Hepatocyte (in vitro differentiated cells): ENCODE measurements at regions not wholly inside any gene's neighbourhood (a gene's known extent, or its start where the extent isn't known, plus 50 kb on each side); places are given as distances from the start of the nearest gene placed in this dataset.

Experiments used
- DNase-seq: peaks from one replicate; pipeline ENCODE4 v3.0.0-alpha.2; 2016; ENCODE audit warnings: low spot score
- H2AFZ ChIP-seq: fragments of 200-600 bp; sonication (generic); 2 replicates; pipeline ENCODE4 v1.6.0; 2016; ENCODE audit warnings: antibody characterized with exemption, mild to moderate bottlenecking
- H3K27ac ChIP-seq: fragments of 200-600 bp; sonication (generic); 2 replicates; pipeline ENCODE4 v1.5.1; 2016; ENCODE audit warnings: mild to moderate bottlenecking
- H3K27me3 ChIP-seq: fragments of 200-600 bp; sonication (generic); 2 replicates; pipeline ENCODE4 v1.6.1; 2016
- H3K36me3 ChIP-seq: fragments of 200-600 bp; sonication (generic); replicated peaks from 2 replicates; pipeline ENCODE4 v1.5.1; 2016; ENCODE audit warnings: low read depth; ENCODE audit not compliant: insufficient read depth
- H3K4me1 ChIP-seq: fragments of 200-600 bp; sonication (generic); 2 replicates; pipeline ENCODE4 v1.5.1; 2016; ENCODE audit warnings: mild to moderate bottlenecking, moderate library complexity; ENCODE audit not compliant: insufficient read depth
- H3K4me2 ChIP-seq: fragments of 200-600 bp; sonication (generic); 2 replicates; pipeline ENCODE4 v1.6.0; 2016
- H3K4me3 ChIP-seq: fragments of 200-600 bp; sonication (generic); 2 replicates; pipeline ENCODE4 v1.5.1; 2016; ENCODE audit warnings: mild to moderate bottlenecking
- H3K79me2 ChIP-seq: fragments of 200-600 bp; sonication (generic); 2 replicates; pipeline ENCODE4 v1.6.0; 2017; ENCODE audit warnings: mild to moderate bottlenecking
- H3K9me2 ChIP-seq: fragments of 200-600 bp; sonication (generic); replicated peaks from 2 replicates; pipeline ENCODE4 v1.6.0; 2017; ENCODE audit warnings: mild to moderate bottlenecking; ENCODE audit not compliant: insufficient read depth
- H3K9me3 ChIP-seq: fragments of 200-600 bp; sonication (generic); 2 replicates; pipeline ENCODE4 v1.5.1; 2016; ENCODE audit warnings: low read depth, mild to moderate bottlenecking
- H4K20me1 ChIP-seq: fragments of 200-600 bp; sonication (generic); 2 replicates; pipeline ENCODE4 v1.6.0; 2016; ENCODE audit warnings: mild to moderate bottlenecking; ENCODE audit not compliant: insufficient read depth, poor library complexity, severe bottlenecking
- EZH2 ChIP-seq: fragments of 200-600 bp; sonication (generic); IDR thresholded peaks from 2 replicates; pipeline ENCODE4 v1.6.1; 2016; ENCODE audit warnings: antibody characterized with exemption, mild to moderate bottlenecking, borderline replicate concordance
- EZH2phosphoT487 ChIP-seq: fragments of 200-600 bp; sonication (generic); IDR thresholded peaks from one replicate; pipeline ENCODE4 v1.6.1; 2018; ENCODE audit warnings: antibody characterized with exemption, mild to moderate bottlenecking, low read depth, moderate library complexity; ENCODE audit not compliant: unreplicated experiment, severe bottlenecking
- WGBS: methylation state at CpG from one replicate; pipeline ENCODE4 v1.1.6; 2016; ENCODE audit warnings: low lambda C conversion rate; ENCODE audit errors: missing lambda C conversion rate; 5-methylcytosine and 5-hydroxymethylcytosine counted together
- TF ChIP-seq, protein P1 (sequence below): fragments of 200-600 bp; sonication (generic); IDR thresholded peaks from 2 replicates; pipeline ENCODE4 v1.5.1; 2016; ENCODE audit warnings: antibody characterized with exemption, mild to moderate bottlenecking; ENCODE audit not compliant: poor library complexity

DNA sequence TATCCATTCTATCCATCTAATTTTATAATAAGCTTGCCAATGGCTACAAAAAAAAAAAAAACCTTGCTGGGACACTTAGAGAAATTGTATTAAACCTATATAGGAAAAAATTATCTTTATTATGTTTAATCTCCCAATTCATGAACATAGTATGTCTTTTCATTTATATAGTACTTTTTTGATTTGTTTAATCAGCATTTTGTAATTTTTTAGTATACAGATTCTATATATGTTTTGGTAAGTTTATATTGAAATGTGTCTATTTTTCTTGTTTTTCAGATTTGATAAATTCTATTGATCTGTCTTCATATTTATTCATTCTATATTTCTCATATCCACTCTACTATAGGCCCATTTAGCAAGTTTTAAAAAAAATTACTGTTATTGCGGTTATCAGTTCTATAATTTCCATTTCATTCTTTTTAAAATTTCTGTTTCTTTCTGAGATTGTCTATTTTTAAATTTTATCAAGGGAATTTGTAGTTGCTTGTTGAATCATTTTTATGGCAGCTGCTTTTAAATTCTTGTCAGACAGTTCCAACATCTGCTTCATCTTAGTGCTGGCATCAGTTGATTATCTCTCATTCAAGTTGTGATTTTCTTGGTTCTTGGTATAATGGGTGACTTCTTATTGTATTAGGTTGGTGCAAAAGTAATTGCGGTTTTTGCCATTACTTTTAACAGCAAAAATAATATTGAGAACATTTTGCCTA, 170.1 kb upstream of the S1PR3 start:
- no peaks in the 10 kb centered on the region for H3K79me2 ChIP-seq
- H2AFZ ChIP-seq = no peak overlapping the region
- TF ChIP-seq EZH2phosphoT487 (no peak), EZH2 (no peak)
- TF ChIP-seq, protein P1, sequence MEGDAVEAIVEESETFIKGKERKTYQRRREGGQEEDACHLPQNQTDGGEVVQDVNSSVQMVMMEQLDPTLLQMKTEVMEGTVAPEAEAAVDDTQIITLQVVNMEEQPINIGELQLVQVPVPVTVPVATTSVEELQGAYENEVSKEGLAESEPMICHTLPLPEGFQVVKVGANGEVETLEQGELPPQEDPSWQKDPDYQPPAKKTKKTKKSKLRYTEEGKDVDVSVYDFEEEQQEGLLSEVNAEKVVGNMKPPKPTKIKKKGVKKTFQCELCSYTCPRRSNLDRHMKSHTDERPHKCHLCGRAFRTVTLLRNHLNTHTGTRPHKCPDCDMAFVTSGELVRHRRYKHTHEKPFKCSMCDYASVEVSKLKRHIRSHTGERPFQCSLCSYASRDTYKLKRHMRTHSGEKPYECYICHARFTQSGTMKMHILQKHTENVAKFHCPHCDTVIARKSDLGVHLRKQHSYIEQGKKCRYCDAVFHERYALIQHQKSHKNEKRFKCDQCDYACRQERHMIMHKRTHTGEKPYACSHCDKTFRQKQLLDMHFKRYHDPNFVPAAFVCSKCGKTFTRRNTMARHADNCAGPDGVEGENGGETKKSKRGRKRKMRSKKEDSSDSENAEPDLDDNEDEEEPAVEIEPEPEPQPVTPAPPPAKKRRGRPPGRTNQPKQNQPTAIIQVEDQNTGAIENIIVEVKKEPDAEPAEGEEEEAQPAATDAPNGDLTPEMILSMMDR = no peak
- H3K27me3 ChIP-seq = no peaks in the 10 kb centered on the region
- 100% methylated on average over 2 of the region's 2 CpGs for WGBS
- no peaks in the 10 kb centered on the region for H3K36me3 ChIP-seq
- H3K4me3 ChIP-seq = no peak overlapping the region
- H3K9me3 ChIP-seq = no peaks in the 10 kb centered on the region
- H3K4me1 ChIP-seq = peaks cover 9% of the 10 kb centered on the region
- no peaks in the 10 kb centered on the region for H4K20me1 ChIP-seq
- no peak overlapping the region for H3K27ac ChIP-seq
- no peak for DNase-seq
- no peak overlapping the region for H3K4me2 ChIP-seq
- H3K9me2 ChIP-seq = no peaks in the 10 kb centered on the region

DNA sequence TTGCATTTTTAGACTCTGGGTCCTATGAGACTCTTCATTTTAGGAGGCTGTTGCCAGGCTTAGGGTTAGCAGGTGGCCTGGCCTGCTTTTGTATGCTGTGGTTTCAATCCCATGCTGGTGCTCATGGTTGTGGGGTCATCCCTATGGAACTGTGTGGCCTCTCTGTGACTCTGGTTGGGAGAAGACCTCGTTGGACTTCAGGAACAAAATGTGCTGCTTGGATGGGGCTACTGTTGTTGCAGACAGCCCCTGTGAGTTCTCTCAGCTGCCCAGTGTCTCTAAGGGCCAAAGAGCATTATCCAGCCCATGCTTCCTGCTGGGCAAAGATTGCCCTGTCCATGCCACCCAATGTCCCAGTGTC, 169.5 kb upstream of the S1PR3 start:
- no peak for DNase-seq
- TF ChIP-seq EZH2phosphoT487 = no peak
- TF ChIP-seq, protein P1 = no peak
- TF ChIP-seq EZH2 = no peak
- H3K36me3 ChIP-seq = no peaks in the 10 kb centered on the region
- no peak overlapping the region for H3K27ac ChIP-seq
- H3K4me1 ChIP-seq = peaks cover 9% of the 10 kb centered on the region
- WGBS = 71% methylated on average over 1 of the region's 1 CpG
- no peak overlapping the region for H3K4me3 ChIP-seq
- H3K27me3 ChIP-seq = no peaks in the 10 kb centered on the region
- H2AFZ ChIP-seq = no peak overlapping the region
- no peak overlapping the region for H3K4me2 ChIP-seq
- no peaks in the 10 kb centered on the region for H3K9me2 ChIP-seq
- no peaks in the 10 kb centered on the region for H3K79me2 ChIP-seq
- no peaks in the 10 kb centered on the region for H4K20me1 ChIP-seq
- no peaks in the 10 kb centered on the region for H3K9me3 ChIP-seq

DNA sequence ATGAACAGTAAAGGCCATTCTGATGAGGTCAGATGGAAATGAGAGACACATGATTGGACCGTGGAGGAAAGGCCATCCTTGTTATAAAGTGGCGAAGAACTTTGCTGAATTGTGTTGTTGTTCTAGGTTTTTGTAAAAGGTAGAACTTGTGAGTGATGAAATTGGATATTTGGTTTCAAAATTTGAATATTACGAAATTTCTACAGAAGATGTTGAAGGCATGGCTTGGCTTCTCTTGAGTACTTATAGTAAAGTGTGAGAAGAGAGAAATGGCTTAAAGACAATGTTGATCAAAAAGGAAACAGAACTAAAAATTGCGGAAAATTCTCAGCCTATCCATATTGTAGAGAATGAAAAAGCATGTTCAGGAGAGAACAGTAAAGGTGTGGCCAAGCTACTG, 166.6 kb upstream of the S1PR3 start:
- WGBS = 93% methylated on average over 4 of the region's 4 CpGs
- Histone ChIP-seq H3K79me2 (no peaks in the 10 kb centered on the region), H3K9me2 (no peaks in the 10 kb centered on the region), H3K4me2 (no peak overlapping the region), H3K4me1 (peaks cover 4% of the 10 kb centered on the region), H3K36me3 (no peaks in the 10 kb centered on the region), H3K27me3 (no peaks in the 10 kb centered on the region), H3K27ac (no peak overlapping the region), H3K9me3 (no peaks in the 10 kb centered on the region), H2AFZ (no peak overlapping the region), H4K20me1 (no peaks in the 10 kb centered on the region), H3K4me3 (no peak overlapping the region)
- no peak for DNase-seq
- TF ChIP-seq EZH2phosphoT487 = no peak
- TF ChIP-seq, protein P1 = no peak
- TF ChIP-seq EZH2 = no peak
